EL (cell line): ENCODE measurements at regions not wholly inside any gene's neighbourhood (a gene's known extent, or its start where the extent isn't known, plus 50 kb on each side); places are given as distances from the start of the nearest gene placed in this dataset.

ENCODE experiments used
- DNase-seq: peaks from one replicate; pipeline ENCODE4 v3.0.0-alpha.2; 2016

- peak; percentile 1 for DNase-seq
These were observed 424.5 kb upstream of the DAB1 start for GRCh38 chr1:57848406-57848805.

GRCh38 chr1:57845041-57845440 is 421.2 kb upstream of the DAB1 start:
- peak; percentile 6 for DNase-seq

DNA sequence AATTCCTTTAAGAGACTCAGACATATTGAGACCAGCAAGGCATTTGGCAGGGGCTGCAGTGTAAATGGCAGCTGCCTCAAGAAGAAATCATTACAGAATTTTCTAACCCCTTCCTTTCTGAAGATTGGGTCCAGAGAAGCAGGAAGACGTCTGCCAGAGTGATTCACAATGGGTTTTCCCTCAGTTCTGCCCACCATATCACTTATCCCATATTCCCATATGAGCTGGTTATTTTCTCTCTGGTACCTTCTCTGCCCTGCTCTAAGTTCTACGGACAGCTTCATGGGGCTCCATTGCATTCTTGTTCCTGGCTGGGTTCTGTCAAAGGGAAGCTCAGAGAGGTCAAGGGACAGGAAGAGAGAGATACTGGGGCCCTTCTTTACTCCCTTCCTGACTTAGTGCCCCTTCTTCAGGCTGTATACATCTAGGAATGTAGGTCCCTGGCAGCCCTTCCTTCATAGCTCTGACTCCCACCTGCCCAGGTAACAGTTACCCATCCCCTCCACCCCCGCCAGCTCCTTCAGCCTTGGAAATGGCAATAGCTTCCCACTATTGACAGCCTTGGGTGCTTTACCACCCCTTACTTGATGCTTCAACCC is 420.6 kb upstream of the DAB1 start:
- DNase-seq = no peak

DNA sequence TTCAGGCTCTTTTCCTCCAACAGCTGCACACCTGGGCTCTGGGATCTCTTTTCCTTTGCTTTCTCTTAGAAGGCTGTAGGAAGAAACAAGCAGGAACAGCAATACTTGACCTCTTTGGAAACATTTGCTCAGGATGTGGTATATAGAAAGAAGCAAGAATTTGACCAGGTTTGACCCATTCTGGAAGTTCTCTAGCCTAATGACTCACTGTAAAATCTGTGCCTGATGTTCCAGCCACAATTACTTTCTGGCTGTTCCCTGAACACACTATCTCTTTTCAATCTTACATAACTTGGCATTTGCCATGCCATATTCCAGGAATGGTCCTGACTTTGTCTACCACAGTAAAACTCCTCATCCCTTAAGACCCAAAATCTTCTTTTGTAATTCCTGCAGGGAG is 419.9 kb upstream of the DAB1 start:
- peak; percentile 26 for DNase-seq

- no peak for DNase-seq
These were observed 415.7 kb upstream of the DAB1 start for GRCh38 chr1:57839526-57839925.

GRCh38 chr1:57839067-57839466 is 415.2 kb upstream of the DAB1 start:
- peak; percentile 18 for DNase-seq

GRCh38 chr1:57835620-57836019 is 411.8 kb upstream of the DAB1 start:
- DNase-seq = no peak

DNA sequence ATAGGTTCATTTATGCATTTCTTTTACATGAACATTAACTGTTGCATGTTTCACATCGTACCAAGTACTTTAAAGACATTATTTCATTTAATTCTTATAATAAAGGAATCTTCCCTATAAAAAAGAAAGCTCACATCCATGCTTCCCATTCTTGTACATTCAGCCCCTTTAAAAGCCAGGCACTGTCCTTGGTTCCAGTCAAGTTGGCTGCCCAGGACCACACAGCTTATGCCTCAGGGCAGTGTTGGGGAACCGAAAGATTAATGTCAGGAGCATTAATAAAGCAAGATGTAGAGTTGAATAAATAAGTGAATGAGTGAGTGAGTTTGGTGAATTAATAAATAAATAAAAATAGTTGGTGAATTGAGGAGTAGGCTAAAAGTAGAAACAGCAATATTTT is 409.4 kb upstream of the DAB1 start:
- no peak for DNase-seq

DNA sequence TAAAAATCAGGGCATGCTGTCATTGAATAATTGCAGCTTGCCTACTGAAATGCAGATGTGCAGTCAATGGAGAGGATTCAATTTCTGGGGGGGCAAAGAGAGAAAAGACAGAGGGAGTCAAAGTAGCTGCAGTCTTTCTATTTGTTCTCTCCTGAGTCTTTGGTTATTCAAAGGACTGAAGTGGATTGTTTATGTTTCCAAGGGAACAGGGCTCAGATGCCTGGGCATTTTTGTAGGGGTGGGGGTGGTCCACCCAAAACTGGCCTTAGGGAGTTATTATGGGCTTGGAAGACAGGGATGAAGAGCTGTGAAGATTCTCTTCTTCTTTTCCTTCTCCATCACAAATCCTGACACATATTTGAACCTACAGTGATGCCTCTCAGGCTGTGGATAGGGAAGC is 408.8 kb upstream of the DAB1 start:
- DNase-seq = no peak

- DNase-seq = peak; percentile 44
These were observed 407.8 kb upstream of the DAB1 start for GRCh38 chr1:57831624-57832023.

DNA sequence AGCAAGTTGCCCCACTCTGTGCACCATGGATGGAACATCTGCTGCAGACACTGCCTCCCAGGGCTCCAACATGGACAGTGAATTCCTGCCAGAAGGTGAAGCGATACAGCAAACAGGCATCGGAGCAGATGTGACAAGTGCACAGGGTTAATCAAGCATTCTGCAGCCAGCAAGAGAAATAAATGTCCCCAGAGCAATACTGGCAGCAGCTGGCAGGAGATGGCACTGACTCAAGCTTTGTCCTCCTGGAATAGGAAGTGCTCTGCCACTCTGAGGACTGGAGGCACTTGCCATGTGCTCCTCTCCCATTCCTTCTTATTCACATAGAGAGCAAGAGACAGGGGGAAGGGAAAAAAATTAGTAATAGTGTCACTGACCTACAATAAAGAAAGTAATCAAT is 402.7 kb upstream of the DAB1 start:
- DNase-seq = no peak

GRCh38 chr1:57824535-57824934 is 400.7 kb upstream of the DAB1 start:
- DNase-seq = no peak

GRCh38 chr1:57820356-57821095 is 396.7 kb upstream of the DAB1 start:
- DNase-seq = no peak

- no peak for DNase-seq
These were observed 396.0 kb upstream of the DAB1 start for GRCh38 chr1:57819893-57820292.

- DNase-seq = no peak
These were observed 379.7 kb upstream of the DAB1 start for GRCh38 chr1:57803586-57803985.

GRCh38 chr1:57800376-57800775 is 376.5 kb upstream of the DAB1 start:
- DNase-seq = no peak

DNA sequence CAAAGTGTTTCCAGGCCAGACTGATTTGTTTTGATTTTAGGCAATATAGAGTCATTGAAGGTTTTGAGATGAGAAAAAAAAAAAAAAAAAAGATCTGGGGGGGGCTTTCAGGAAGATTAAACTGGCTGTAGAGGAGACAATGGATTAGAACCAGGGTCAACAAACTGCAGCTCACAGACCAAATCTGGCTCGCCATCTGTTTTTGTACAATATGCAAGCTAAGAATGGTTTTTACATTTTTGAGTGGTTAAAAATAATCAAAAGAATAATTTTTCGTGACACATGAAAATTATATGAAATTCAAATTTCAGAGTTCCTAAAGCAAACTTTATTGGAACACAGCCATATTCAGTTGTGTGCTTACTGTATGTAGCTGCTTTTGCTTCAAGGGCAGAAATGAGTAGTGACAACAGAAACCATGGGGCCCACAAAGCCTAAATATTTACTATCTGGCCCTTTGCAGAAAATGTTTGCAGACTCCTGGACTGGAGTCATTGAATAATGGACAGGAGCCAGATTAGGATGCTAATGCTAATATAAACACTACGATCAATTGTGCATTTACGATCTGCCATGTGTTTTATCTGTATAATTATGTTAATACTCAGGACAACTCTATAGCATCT is 375.7 kb upstream of the DAB1 start:
- no peak for DNase-seq

- DNase-seq = no peak
These were observed 374.7 kb upstream of the DAB1 start for GRCh38 chr1:57798543-57798942.

GRCh38 chr1:57797084-57797483 is 373.2 kb upstream of the DAB1 start:
- no peak for DNase-seq

GRCh38 chr1:57796616-57797015 is 372.8 kb upstream of the DAB1 start:
- DNase-seq = peak; percentile 17

- DNase-seq = no peak
These were observed 372.0 kb upstream of the DAB1 start for GRCh38 chr1:57795886-57796285.

DNA sequence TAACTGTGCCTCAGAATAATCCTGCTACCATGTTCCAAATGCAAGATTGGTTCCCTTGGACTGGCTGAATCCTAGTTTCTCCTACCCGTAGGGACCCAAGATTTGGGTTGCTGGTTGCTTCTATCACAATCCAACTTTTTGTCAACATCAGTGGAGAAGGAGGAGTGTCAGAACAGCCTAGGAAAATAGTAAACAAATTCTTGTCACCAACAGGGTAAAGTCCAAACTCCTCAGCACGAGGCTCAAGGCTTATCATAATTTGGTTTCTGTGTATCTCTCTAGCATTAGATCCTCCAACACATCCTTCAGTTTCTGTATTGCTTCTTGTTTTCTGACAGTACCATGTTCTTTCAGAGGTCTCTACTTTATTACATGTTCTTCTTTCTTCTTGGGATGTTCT is 370.2 kb upstream of the DAB1 start:
- no peak for DNase-seq

DNA sequence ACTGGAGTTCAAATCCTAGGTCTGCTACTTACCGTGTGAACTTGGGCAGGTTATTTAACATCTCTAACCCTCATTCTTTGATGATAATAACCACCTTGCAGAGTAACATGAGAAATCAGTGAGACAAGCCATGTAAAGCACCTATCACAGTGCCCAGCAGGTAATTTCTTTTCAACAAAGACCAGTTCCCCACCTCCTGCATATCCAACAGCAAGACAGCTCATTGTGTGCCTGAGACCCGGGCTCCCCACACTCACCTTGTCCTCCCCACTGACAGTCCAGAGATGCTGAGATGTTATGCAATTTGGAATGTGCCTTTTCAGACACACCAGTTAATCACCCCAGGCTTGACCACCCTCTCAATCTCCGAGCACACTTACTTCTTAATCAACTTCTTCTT is 367.6 kb upstream of the DAB1 start:
- DNase-seq = no peak

- DNase-seq = no peak
These were observed 366.1 kb upstream of the DAB1 start for GRCh38 chr1:57789936-57790335.

DNA sequence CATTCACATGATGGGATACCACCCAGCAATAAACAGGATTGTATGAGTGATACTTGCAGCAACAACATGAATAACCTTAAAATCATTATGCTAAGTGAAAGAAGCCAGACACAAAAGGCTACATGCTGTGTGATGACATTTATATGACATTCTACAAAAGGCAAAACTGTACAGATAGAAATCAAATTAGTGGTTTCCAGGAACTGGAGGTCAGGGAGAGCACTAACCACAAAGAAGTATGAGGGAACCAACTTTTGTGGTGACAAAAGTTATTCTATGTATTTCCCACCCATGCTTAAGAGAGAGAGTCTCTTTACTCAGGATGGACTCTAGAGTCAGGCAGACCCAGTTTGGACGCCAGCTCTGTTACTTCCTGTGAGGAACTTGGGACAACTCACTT is 364.5 kb upstream of the DAB1 start:
- no peak for DNase-seq
